ENCODE measurements at regions not wholly inside any gene's neighbourhood (a gene's known extent, or its start where the extent isn't known, plus 50 kb on each side); places are given as distances from the start of the nearest gene placed in this dataset.

DNA sequence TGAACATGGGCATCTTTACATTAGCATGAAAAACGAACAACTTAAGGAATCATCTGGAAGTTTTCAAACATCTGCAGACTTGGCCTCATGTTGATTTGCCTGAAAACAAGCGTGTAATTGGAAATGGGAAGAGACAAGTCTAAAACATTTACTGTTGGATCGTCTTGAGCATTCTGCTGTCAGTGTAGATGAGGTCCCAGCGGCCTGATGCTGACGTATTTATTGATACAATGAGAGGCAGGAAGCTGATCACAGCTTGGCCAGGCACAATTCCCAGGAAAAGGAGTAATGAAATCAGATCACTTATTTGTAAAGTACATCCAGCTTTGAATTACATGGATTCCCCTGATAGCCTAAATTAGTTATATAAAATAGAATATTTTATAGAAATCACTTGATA is 210.6 kb downstream of the CLCN4 start:
- TF ChIP-seq CTCF (IDR thresholded peaks at IDR 0.05): no peak
- TF ChIP-seq SIN3A (IDR thresholded peaks at IDR 0.05; ENCODE audit: borderline replicate concordance, insufficient read depth, low read depth, low read length): no peak
- no peak for TF ChIP-seq REST (IDR thresholded peaks at IDR 0.05; ENCODE audit: insufficient read depth in 1 of 2, low read depth in 2 of 2, low read length in 1 of 2)
- no peak for TF ChIP-seq TCF7L2 (IDR thresholded peaks at IDR 0.05; ENCODE audit: low read depth, low read length)
- no peak for TF ChIP-seq POLR2AphosphoS5 (IDR thresholded peaks at IDR 0.05; ENCODE audit: low read depth, low read length)
- Histone ChIP-seq H3K27ac (ENCODE audit: low read length) (no peak overlapping the region), H3K4me3 (ENCODE audit: low read depth in 2 of 2, low read length in 2 of 2) (no peak overlapping the region), H3K4me1 (ENCODE audit: control insufficient read depth, insufficient read depth, low read length) (no peaks in the 10 kb centered on the region), H3K36me3 (ENCODE audit: control insufficient read depth, insufficient read depth, low read length) (no peaks in the 10 kb centered on the region), H3K27me3 (ENCODE audit: control insufficient read depth, insufficient read depth, low read length) (no peaks in the 10 kb centered on the region), H3K9me3 (ENCODE audit: control insufficient read depth, insufficient read depth, low read depth, low read length) (no peaks in the 10 kb centered on the region)
- ChIA-PET POLR2A (no interaction called here), CTCF (no interaction called here)
- intact Hi-C loops (cut with micrococcal nuclease; ENCODE audit: unreplicated experiment) (no loop called here), in situ Hi-C loops (cut with HindIII; ENCODE audit: low pct_unique_long_range_greater_than_20kb, low sequenced_read_pairs) (no loop called here)
- no TSS peak for BruUV-seq (replicated peaks)
- no peak for ATAC-seq
- no peak for DNase-seq (ENCODE audit: low read depth, low spot score)

DNA sequence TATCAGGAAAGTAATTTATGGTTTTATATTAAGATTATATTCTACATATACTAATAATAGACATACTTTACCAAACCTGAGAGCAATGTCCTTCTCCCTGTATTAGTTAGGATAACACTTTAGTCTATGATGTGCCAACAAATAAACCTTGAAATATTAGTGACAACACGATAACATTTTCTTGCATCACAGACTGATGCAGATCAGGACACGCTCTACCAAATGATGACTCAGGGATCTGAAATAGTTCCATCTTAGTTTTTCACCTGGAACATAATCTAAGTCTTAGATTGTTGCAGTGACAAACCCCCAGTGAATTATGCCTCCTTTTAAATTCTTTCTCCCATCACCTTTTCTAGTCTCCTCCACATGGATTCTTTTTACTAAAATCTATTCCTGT is 214.2 kb downstream of the CLCN4 start:
- no peak for TF ChIP-seq CTCF (IDR thresholded peaks at IDR 0.05)
- TF ChIP-seq POLR2AphosphoS5 (IDR thresholded peaks at IDR 0.05; ENCODE audit: low read depth, low read length): no peak
- TF ChIP-seq REST (IDR thresholded peaks at IDR 0.05; ENCODE audit: insufficient read depth in 1 of 2, low read depth in 2 of 2, low read length in 1 of 2): no peak
- no peak for TF ChIP-seq TCF7L2 (IDR thresholded peaks at IDR 0.05; ENCODE audit: low read depth, low read length)
- TF ChIP-seq SIN3A (IDR thresholded peaks at IDR 0.05; ENCODE audit: borderline replicate concordance, insufficient read depth, low read depth, low read length): no peak
- Histone ChIP-seq H3K36me3 (ENCODE audit: control insufficient read depth, insufficient read depth, low read length) (no peaks in the 10 kb centered on the region), H3K4me3 (ENCODE audit: low read depth in 2 of 2, low read length in 2 of 2) (no peak overlapping the region), H3K27ac (ENCODE audit: low read length) (no peak overlapping the region), H3K27me3 (ENCODE audit: control insufficient read depth, insufficient read depth, low read length) (no peaks in the 10 kb centered on the region), H3K4me1 (ENCODE audit: control insufficient read depth, insufficient read depth, low read length) (no peaks in the 10 kb centered on the region), H3K9me3 (ENCODE audit: control insufficient read depth, insufficient read depth, low read depth, low read length) (no peaks in the 10 kb centered on the region; the same call in 1 of the 2 replicates)
- ChIA-PET POLR2A (no interaction called here), CTCF (no interaction called here)
- in situ Hi-C loops (cut with HindIII; ENCODE audit: low pct_unique_long_range_greater_than_20kb, low sequenced_read_pairs): no loop called here
- intact Hi-C loops (cut with micrococcal nuclease; ENCODE audit: unreplicated experiment): no loop called here
- ATAC-seq (no peak), DNase-seq (ENCODE audit: low read depth, low spot score) (no peak)
- BruUV-seq (replicated peaks): no TSS peak
